Activated CD4-positive, alpha-beta T cell treated with anti-CD3 and anti-CD28 coated beads, Interleukin-2, Interleukin-4, amounts not matched to agents 100 ng/mL and 50 ng/mL, durations not matched to agents 16 hours and 8 hours (primary cell): ENCODE measurements at regions not wholly inside any gene's neighbourhood (a gene's known extent, or its start where the extent isn't known, plus 50 kb on each side); places are given as distances from the start of the nearest gene placed in this dataset.

ENCODE experiments used
- DNase-seq: peaks from one replicate; pipeline ENCODE4 v3.0.0-alpha.2; 2020; ENCODE audit warnings: low spot score

DNA sequence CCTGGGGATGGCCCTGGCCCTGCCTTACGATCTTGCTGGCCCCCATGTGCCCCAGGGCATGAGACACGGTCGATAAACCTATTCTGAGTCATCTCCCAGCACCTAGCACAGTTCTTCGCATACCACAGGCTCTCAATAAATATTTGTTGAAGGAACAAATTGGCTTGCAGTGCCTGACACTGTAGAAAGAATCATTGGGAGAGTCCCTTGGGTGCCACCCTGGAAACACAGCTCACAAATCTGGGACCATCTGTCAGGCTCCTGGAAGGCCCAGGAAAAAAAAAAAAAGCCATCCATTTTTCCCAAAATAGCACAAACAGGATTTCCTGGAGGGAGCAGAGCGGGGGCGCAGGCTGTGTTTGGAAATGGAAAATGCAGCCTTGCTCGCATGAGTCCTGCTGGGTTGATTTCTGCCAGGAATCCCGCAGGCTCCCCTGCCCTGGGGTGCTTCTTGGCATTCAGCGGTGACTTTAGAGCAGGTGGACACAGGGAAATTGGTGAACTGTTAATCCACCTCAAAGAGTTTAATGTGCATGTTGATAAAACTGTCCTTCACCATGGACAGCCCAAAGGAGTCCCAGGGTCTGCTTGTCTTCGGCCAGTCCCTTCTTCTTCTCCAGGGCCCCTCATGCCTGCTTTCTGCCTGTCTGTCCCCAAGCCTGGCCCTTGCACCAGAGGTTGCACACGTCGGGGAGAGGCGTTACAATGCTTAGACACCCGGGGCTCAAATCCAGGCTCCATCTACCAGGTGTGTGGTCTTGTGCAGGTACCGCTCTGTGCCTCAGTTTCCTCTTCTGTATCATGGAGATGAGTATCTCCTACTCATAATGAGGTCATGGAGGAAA lies 106.1 kb upstream of the RFLNA start:
- no peak for DNase-seq

DNA sequence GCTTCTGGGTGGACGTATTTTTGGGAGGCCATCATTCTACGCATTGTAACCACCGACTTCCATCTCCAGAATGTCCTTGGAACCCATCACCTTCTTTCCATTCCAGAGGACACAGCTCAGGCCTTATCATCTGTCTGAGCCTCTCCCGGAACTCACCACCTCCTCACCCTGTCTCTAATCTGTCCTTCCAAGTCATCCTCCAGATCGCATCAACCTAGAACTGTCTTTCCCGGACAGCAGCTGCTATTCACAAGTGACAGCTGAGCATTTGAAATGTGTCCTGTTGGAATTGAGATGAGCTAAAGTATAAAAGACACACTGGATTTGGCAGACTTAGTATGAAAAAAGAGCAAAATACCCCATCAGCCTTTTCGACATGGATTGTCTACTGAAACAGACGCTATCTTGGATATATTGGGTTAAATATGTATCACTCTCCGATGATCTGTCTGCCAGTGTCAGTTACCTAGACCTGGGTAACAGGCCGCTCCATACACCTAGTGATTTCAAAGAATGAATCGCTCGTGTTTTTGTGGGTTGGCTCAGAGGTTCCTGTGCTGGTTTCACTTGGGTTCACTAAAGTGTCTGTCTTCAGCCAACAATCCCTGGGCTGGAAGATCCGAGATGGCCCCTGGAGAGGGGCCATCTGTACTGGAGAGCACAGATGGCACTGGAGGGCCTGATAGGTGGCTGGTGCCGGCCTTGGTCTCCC lies 104.4 kb upstream of the RFLNA start:
- DNase-seq = no peak

DNA sequence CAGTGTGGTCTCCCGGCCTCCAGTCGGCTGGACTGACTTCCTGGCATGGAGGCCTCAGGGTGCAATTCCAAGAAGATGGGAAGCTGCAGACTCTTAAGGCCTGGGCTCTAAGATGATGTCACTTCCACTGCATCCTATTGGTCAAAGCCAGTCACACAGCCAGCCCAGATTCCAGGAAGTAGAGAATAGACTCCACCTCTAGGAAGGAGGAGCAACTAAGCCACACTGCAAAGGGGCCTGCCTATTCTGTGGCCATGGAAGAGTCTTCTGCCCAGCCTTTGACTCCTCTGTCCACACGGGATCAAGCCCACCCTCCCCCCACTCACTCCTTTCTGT lies 103.9 kb upstream of the RFLNA start:
- DNase-seq = peak; percentile 20

GRCh38 chr12:124191966-124192365 lies 102.9 kb upstream of the RFLNA start:
- DNase-seq = no peak

DNA sequence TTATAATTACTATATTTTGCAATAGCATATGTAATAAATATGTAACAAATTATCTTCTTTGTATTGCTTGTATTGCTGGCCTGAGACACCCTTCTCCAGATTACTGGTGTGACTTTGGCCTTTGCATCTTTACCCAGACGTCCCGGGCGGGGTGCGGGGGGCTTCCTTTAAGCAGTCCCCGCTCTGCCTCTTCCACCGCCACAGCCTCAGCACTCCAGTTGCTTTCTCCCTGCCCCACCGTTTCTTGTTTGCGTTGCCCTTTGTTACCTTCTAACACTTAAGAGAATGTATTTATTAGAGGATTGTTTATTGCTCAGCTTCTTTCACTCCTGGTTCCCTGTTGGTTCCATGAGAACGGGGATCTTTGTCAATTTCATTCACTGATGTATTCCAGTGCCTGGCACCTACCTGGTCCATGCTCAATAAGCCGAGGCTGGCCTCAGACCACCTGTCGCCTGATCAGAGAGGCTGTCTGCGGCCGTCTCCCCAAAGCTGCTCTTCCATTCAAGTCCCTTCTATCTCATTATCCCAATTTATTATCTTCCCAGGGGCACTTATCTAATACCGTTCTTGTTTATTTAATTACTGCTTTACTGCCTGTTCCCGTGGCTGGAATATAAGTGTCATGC lies 100.5 kb upstream of the RFLNA start:
- no peak for DNase-seq

DNA sequence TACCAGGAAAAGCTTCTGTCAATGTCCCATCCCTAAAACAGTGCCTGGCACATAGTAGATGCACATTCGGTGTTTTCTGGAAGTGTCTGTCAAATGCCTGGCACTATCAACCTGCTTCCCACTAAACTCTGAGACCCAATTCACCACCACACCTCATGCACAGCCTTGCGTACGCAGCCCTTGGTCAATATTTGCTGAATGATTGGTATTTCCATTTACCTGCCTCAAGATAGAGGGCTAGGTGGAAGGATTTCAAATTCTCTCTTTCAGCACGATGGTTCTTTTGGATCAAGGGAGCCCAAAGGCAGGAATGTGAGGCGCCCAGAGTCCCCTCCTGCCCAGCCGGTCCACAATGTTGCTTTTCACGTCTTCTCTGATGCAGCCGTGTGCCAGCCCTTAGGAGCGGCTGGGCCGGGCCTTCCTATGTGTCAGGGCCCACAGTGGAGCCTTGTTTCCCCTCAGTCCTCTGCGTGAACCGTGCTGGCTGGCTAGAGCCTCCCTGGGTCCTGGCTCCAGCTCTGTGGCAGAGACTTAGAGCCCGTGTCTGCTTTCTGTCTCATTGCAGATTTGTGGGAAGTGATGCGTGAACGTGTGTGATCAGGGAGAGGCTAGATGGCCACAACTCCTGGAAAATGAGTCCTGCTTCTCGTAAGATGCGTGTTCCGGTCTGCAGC lies 99.9 kb upstream of the RFLNA start:
- no peak for DNase-seq

- no peak for DNase-seq
Observed at GRCh38 chr12:124195567-124195942, 99.3 kb upstream of the RFLNA start.

DNA sequence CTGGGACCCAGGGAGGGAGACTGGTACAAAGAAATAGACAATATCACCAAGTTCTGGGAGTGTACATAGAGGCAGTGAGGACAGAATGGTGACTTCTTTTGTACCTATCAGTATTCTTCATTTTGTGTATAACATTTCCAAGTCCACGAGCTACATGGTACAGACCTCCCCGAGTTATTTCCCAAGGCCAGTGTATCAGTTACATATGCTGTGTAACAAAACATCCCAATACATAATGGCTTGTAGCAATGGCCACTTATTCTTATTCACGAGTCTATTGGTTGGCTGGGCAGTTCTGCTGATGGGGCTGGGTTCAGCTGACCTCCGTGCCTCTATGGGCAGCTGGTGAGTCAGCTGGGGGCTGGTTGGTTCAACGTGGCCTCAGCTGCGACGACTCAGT lies 98.7 kb upstream of the RFLNA start:
- no peak for DNase-seq

GRCh38 chr12:124201248-124201647 lies 93.6 kb upstream of the RFLNA start:
- DNase-seq = no peak

DNA sequence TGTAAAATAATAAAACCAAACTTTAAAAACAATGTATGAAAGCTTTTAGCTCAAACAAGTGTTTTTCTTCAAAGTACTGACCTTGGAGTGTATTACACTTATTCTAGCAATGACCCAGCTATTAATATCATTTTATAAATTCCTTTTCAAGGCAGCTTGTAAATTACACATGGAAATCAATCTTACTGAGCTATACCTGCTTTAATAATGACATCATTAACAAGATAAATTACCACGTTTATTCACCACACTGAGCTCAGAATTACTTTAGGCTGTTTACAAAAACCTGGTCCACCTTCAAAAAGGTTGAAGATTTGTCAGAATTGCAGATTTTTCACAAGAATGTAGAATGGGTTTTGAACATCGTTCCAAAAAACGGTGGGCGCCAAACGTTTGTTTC lies 91.7 kb upstream of the RFLNA start:
- no peak for DNase-seq

DNA sequence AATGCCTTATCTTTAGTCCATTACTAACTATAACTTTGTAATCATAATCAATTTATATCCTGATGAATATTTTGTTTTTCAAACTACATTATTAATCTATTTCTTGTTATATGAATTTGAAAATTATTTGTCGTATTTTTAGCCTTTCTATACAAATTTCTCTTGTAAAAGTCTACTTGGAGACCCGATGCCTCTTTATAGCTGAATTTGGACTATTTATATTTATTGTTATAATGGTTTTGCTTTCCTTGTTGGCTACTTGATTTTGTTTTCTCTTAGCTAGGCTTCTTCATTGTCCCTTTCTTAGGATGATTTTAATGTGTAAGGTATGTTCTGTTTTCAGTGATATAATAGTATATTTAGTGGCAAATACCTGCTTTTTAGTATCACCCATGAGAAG lies 89.5 kb upstream of the RFLNA start:
- no peak for DNase-seq

DNA sequence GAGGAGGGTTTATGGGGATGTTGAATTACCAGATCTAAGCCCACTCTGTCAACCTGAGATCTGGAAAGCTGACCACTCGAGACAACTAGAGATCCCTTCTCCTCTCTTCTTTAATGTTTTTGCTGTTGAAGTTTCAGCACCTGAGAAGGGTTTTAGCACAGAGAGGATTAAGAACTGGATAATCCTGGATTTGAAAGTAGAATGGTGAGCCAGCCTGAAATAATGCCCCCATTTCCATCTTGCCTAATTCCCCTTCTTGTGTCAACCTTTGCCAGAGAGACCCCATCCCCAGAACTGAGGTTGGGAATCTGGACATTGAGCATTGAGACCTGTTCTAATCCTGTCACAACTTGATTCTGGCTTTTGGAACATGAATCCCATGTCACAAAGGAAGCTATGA lies 87.8 kb upstream of the RFLNA start:
- DNase-seq = no peak

- no peak for DNase-seq
Observed at GRCh38 chr12:124207617-124208016, 87.3 kb upstream of the RFLNA start.

DNA sequence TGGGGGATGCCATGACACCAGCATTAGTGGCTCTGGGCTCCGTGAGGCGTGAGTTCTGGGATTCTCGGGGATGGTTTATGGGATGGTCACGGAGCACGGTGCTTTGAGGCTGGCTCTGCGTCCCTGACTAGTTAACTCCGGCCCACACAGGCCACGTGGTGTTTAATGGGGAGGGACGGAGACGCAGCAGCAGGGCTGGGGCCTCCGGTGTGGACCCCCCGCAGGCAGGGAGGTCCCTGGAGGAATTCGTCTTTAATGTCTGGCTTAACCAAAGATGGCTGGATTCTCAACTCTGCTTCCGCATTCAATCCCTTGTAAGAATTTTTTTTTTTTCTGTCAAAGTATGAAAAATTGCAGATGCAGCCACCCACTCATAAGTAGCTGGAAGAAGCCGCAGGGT lies 86.4 kb upstream of the RFLNA start:
- no peak for DNase-seq

- DNase-seq = no peak
Observed at GRCh38 chr12:124210991-124211577, 83.8 kb upstream of the RFLNA start.

DNA sequence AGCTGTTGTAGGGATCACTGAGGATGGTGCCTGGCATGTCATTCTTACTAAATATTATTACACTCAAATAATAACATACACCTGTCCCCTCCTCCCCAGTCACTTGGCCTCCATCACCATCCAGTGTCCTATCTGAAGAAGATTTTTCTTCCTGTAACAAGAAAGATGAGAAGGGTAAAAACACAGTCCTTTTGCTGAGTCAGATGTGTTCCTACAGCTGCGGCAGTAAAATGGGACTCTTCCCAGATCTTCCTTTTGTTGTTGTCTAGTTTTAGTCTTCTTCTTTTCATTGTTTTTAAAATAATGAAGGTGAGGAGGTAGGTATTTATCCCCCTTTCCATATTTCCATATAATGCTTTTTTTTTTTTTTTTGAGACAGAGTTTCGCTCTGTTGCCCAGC lies 83.1 kb upstream of the RFLNA start:
- DNase-seq = no peak

DNA sequence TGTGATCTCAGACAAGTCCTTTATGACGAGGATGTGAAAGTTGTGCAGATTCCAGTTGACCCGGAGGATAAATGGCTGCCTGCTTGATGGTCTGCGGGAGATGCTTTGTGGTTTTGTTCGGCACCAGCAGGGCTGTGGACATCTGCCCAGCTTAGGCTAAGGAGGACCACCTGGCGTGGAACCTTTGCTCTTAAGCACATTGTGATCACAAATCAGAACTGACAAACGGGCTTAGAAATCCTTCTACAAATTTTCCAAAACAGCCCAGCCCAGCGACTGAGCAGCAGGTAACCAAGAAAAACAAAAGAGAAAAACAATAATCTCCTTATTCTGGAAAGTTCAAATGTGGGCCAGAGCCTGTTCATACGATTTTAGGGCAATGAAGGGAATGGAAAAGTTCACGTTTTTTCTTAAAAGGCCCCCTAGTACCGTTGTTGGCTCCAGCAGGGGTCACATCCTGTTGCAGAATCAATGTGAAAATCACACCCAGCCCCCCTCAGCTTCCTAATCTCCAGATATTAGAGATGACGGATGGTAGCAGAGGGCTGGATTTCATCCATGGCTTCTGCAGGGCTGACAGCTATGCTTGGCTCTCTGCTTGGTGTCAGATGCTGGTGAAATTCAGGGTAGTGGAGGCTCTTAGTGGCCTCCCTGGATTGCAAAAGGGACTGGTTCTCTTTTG lies 81.1 kb upstream of the RFLNA start:
- DNase-seq = no peak

DNA sequence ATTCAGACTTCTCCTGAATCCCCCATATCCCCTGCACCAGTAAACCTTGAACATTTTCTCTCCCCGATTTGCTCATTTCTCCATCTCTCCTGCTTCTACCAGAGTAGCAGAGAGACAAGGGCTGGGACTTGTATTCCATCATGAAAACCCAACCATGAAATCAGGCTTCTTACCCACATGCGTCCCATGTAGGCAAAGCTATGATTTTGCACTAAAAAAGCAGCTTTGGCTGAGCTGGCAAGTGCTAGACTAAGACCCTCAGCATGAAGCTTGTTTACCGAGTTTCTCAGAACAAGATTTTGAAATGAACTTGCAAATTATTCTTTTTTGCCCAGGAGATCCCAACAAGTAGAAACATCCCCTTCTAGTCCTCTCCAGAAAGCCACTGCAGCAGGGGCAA lies 80.3 kb upstream of the RFLNA start:
- no peak for DNase-seq

DNA sequence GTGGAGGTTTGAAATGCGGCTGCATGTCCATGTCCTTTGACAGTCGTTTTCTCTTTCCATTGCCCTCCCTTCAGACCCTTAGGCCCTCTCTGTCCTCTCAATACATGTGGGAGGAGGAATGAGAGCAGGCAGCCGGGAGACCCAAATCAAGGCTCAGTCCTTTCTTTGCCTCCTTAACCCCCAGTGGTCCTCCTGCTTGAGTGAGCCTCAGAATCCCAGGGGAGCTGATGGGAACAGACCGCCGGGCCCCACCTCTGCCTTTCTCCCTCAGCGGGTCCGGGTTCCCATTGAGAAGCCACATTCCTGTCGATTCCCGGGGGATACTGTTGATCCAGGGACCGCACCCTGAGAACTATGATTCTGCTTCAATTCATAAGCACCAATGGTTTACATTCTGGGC lies 77.9 kb upstream of the RFLNA start:
- no peak for DNase-seq

DNA sequence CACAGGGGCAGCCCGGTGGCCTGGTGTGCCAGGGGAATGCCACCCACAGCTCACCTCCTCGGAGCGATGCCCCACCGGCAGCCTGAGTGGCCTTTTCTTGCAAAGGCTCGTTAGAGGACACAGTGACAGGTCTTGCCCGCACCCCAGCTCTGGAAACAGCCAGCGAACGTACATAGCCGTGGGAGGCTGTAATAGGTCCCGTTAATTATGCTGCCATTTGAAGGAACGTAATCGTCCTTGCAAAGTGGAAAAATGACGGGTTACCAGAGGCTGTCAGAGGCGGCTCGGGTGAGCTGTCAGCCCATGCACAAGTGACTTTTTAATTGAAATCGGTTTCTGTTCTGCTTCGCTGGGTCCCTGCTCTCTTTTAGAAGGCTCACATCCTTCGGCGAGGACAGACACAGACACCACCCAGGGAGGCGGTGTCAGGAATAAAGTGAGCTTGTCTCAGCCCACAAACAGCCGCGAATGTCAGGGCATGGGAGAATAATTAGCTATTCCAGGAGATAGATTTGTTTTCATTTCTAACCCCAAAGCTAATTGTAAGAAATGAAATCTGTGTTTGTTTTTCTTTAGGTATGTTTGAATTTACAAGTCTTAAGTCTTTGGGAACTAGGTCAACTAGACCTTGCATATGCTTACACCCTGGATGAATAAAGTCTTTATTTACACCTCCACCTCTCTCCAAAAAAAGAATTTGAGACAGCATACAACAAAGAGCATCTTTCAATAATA lies 77.2 kb upstream of the RFLNA start:
- no peak for DNase-seq

DNA sequence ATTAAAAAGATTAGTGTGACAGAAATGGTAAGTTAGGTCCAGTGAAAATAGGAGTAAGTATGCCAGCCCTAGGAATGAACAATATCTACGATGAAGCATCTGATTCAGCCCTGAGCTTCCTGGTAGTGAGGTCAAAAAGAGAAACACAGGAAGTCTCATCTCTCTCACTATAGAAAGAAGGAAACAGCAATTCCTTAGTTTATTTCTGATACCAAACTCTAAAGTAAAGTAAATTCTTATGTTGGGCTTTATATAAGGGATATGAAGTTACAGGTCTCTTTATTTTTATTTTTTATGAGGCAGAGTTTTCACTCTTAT lies 76.7 kb upstream of the RFLNA start:
- DNase-seq = no peak
